HG02870 (cell line): ENCODE measurements at regions not wholly inside any gene's neighbourhood (a gene's known extent, or its start where the extent isn't known, plus 50 kb on each side); places are given as distances from the start of the nearest gene placed in this dataset.
"Not testable (repeated sequence)": the region's sequence is repeated elsewhere in the genome, so short reads cannot be mapped to it uniquely, and the experiment has no call there.

Source experiments
- ATAC-seq: cut with Tn5 transposase; IDR thresholded peaks from one replicate; pipeline ENCODE4 v1.9.1; 2021; ENCODE audit warnings: mild to moderate bottlenecking, moderate library complexity; ENCODE audit not compliant: unreplicated experiment

- no peak for ATAC-seq
These were observed 402.2 kb upstream of the RUNX1 start for GRCh38 chr21:35451276-35451675.

GRCh38 chr21:35450830-35451229 is 401.7 kb upstream of the RUNX1 start:
- ATAC-seq = no peak

- ATAC-seq = no peak
These were observed 400.7 kb upstream of the RUNX1 start for GRCh38 chr21:35449846-35450245.

GRCh38 chr21:35448876-35449599 is 399.9 kb upstream of the RUNX1 start:
- ATAC-seq = no peak

GRCh38 chr21:35444391-35444790 is 395.3 kb upstream of the RUNX1 start:
- ATAC-seq = no peak

- no peak for ATAC-seq
These were observed 392.9 kb upstream of the RUNX1 start for GRCh38 chr21:35441868-35442582.

- ATAC-seq = no peak
These were observed 389.7 kb upstream of the RUNX1 start for GRCh38 chr21:35438643-35439404.

GRCh38 chr21:35437941-35438340 is 388.8 kb upstream of the RUNX1 start:
- no peak for ATAC-seq

GRCh38 chr21:35436899-35437298 is 387.8 kb upstream of the RUNX1 start:
- no peak for ATAC-seq

- not testable (repeated sequence) for ATAC-seq
These were observed 383.5 kb upstream of the RUNX1 start for GRCh38 chr21:35432601-35433000.

GRCh38 chr21:35430260-35430659 is 381.2 kb upstream of the RUNX1 start:
- no peak for ATAC-seq

- ATAC-seq = no peak
These were observed 379.8 kb upstream of the RUNX1 start for GRCh38 chr21:35428937-35429336.

GRCh38 chr21:35428489-35428888 is 379.4 kb upstream of the RUNX1 start:
- no peak for ATAC-seq

GRCh38 chr21:35428001-35428320 is 378.9 kb upstream of the RUNX1 start:
- no peak for ATAC-seq

- ATAC-seq = no peak
These were observed 378.4 kb upstream of the RUNX1 start for GRCh38 chr21:35427320-35428000.

- ATAC-seq = no peak
These were observed 377.8 kb upstream of the RUNX1 start for GRCh38 chr21:35426897-35427296.

GRCh38 chr21:35426469-35426868 is 377.4 kb upstream of the RUNX1 start:
- no peak for ATAC-seq

GRCh38 chr21:35424122-35424521 is 375.0 kb upstream of the RUNX1 start:
- ATAC-seq = no peak

- no peak for ATAC-seq
These were observed 374.6 kb upstream of the RUNX1 start for GRCh38 chr21:35423709-35424108.

GRCh38 chr21:35422011-35422410 is 372.9 kb upstream of the RUNX1 start:
- ATAC-seq = no peak

- ATAC-seq = no peak
These were observed 372.1 kb upstream of the RUNX1 start for GRCh38 chr21:35421221-35421620.
